ENCODE measurements at regions not wholly inside any gene's neighbourhood (a gene's known extent, or its start where the extent isn't known, plus 50 kb on each side); places are given as distances from the start of the nearest gene placed in this dataset.

GRCh38 chr1:78722947-78723346 is 73.3 kb downstream of the IFI44 start:
- DNase-seq (ENCODE audit: extremely low read depth in 1 of 4, low spot score in 3 of 4) (no peak), FAIRE-seq (no peak), ATAC-seq (no peak)
- intact Hi-C loops (cut with micrococcal nuclease), result no loop called here
- H3K4me1 ChIP-seq (replicated peaks in 1 of 2; ENCODE audit: control insufficient read depth in 2 of 2, insufficient read depth in 2 of 2, low read length in 2 of 2), result no peaks in the 10 kb centered on the region
- in situ Hi-C loops (cut with MboI), result no loop called here
- H3K4me3 ChIP-seq, result no peak overlapping the region
- no peak overlapping the region for H3K27ac ChIP-seq (ENCODE audit: extremely low read depth, low read depth, low read length)
- no peak overlapping the region for H3K4me2 ChIP-seq (ENCODE audit: insufficient read depth, low read length)
- no peaks in the 10 kb centered on the region for H3K9me1 ChIP-seq (ENCODE audit: control insufficient read depth, insufficient read depth, low read length)
- H3K9me3 ChIP-seq (replicated peaks; ENCODE audit: control insufficient read depth, insufficient read depth, low read depth, low read length), result peaks cover 3% of the 10 kb centered on the region; the same call in 1 of the 2 replicates
- WGBS (ENCODE audit: insufficient coverage, low coverage, missing lambda C conversion rate), result 0% methylated on average over 3 of the region's 3 CpGs
- no peaks in the 10 kb centered on the region for H4K20me1 ChIP-seq (replicated peaks; ENCODE audit: control insufficient read depth, insufficient read depth, low read length)
- no peaks in the 10 kb centered on the region for H3K27me3 ChIP-seq (ENCODE audit: control insufficient read depth in 2 of 2, insufficient read depth in 2 of 2, low read length in 2 of 2)
- POLR2A ChIA-PET, result no interaction called here
- no peaks in the 10 kb centered on the region for H3K36me3 ChIP-seq (ENCODE audit: control insufficient read depth, insufficient read depth, low read length)
- no peak overlapping the region for H2AFZ ChIP-seq (ENCODE audit: low read depth, low read length)
- CTCF ChIA-PET (ENCODE audit: low intra/inter-chr PET ratio), result no interaction called here
- H3K79me2 ChIP-seq (ENCODE audit: control insufficient read depth, insufficient read depth, low read length), result no peaks in the 10 kb centered on the region
- H3K9ac ChIP-seq (ENCODE audit: insufficient read depth in 1 of 2, low read depth in 2 of 2, low read length in 2 of 2), result no peak overlapping the region
- no TSS peak for BruUV-seq (replicated peaks)
- no peak for TF ChIP-seq CBX3 (IDR thresholded peaks at IDR 0.05; ENCODE audit: borderline replicate concordance in 1 of 2, low read length in 2 of 2)
- TF ChIP-seq BHLHE40 (IDR thresholded peaks at IDR 0.05; ENCODE audit: low read length), result no peak
- TF ChIP-seq TAF9B (IDR thresholded peaks at IDR 0.05; ENCODE audit: partially characterized antibody), result no peak
- no peak for TF ChIP-seq MCM2 (IDR thresholded peaks at IDR 0.05; ENCODE audit: low read depth)
- TF ChIP-seq GATAD2B (IDR thresholded peaks at IDR 0.05; ENCODE audit: borderline replicate concordance), result no peak
- TF ChIP-seq NR2C1 (IDR thresholded peaks at IDR 0.05), result no peak
- no peak for TF ChIP-seq NR2C1 (tag; IDR thresholded peaks at IDR 0.05)
- no peak for TF ChIP-seq ZBTB12 (CRISPR knock-in tag; IDR thresholded peaks at IDR 0.05)
- no peak for TF ChIP-seq SMARCC2 (IDR thresholded peaks at IDR 0.05; ENCODE audit: low read depth)
- TF ChIP-seq ZNF407 (IDR thresholded peaks at IDR 0.05; ENCODE audit: low read depth), result no peak
- TF ChIP-seq RCOR1 (IDR thresholded peaks at IDR 0.05; ENCODE audit: borderline replicate concordance in 1 of 2, low read depth in 2 of 2, low read length in 2 of 2), result no peak
- TF ChIP-seq ETS2 (tag; IDR thresholded peaks at IDR 0.05; ENCODE audit: borderline replicate concordance, poor library complexity, severe bottlenecking), result no peak
- no peak for TF ChIP-seq ZNF76 (CRISPR knock-in tag; IDR thresholded peaks at IDR 0.05; ENCODE audit: borderline replicate concordance)
- no peak for TF ChIP-seq TFAP4 (CRISPR knock-in tag; IDR thresholded peaks at IDR 0.05; ENCODE audit: borderline replicate concordance)
